ENCODE measurements at regions not wholly inside any gene's neighbourhood (a gene's known extent, or its start where the extent isn't known, plus 50 kb on each side); places are given as distances from the start of the nearest gene placed in this dataset.
"Not testable (repeated sequence)": the region's sequence is repeated elsewhere in the genome, so short reads cannot be mapped to it uniquely, and the experiment has no call there.

- WGBS, 2 donors = 94 to 100% methylated on average over 1 of the region's 1 CpG
- ATAC-seq = no peak
- intact Hi-C loops (cut with DNase I) = no loop called here
- peaks cover 15 to 24% (median 19%) of the 10 kb centered on the region in 3 donors for H3K4me1 ChIP-seq
- no peak for FAIRE-seq
- H3K27me3 ChIP-seq = no peaks in the 10 kb centered on the region
- DNase-seq = no peak
- no peak overlapping the region for H3K27ac ChIP-seq
- H3K36me3 ChIP-seq = no peaks in the 10 kb centered on the region
- H3K9me3 ChIP-seq = no peaks in the 10 kb centered on the region
- no peak overlapping the region for H3K4me3 ChIP-seq
- TF ChIP-seq, protein P1, sequence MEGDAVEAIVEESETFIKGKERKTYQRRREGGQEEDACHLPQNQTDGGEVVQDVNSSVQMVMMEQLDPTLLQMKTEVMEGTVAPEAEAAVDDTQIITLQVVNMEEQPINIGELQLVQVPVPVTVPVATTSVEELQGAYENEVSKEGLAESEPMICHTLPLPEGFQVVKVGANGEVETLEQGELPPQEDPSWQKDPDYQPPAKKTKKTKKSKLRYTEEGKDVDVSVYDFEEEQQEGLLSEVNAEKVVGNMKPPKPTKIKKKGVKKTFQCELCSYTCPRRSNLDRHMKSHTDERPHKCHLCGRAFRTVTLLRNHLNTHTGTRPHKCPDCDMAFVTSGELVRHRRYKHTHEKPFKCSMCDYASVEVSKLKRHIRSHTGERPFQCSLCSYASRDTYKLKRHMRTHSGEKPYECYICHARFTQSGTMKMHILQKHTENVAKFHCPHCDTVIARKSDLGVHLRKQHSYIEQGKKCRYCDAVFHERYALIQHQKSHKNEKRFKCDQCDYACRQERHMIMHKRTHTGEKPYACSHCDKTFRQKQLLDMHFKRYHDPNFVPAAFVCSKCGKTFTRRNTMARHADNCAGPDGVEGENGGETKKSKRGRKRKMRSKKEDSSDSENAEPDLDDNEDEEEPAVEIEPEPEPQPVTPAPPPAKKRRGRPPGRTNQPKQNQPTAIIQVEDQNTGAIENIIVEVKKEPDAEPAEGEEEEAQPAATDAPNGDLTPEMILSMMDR (IDR thresholded peaks at IDR 0.05) = no peak
Measured at GRCh38 chr12:92058664-92059063, 87.0 kb downstream of the BTG1 start.

DNA sequence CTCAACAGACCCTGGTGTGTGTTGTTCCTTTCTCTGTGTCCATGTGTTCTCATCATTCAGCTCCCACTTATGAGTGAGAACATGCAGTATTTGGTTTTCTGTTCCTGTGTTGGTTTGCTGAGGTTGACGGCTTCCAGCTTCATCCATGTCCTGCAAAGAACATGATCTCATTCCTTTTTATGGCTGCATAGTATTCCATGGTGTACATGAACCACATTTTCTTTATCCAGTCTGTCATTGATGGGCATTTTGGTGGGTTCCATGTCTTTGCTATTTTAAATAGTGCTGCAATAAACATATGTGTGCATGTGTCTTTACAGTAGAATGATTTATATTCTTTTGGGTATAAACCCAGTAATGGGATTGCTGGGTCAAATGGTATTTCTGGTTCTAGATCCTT lies 88.9 kb downstream of the BTG1 start:
- FAIRE-seq; H3K9me3 ChIP-seq; H3K27me3 ChIP-seq; H3K4me3 ChIP-seq; intact Hi-C loops (cut with DNase I); DNase-seq; ATAC-seq; H3K36me3 ChIP-seq; H3K27ac ChIP-seq: not testable (repeated sequence)
- H3K4me1 ChIP-seq = peaks cover 0 to 13% (median 5%) of the 10 kb centered on the region in 3 donors
- whole genome bisulfite sequencing, 2 donors = 93 to 100% methylated on average over 1 of the region's 1 CpG

DNA sequence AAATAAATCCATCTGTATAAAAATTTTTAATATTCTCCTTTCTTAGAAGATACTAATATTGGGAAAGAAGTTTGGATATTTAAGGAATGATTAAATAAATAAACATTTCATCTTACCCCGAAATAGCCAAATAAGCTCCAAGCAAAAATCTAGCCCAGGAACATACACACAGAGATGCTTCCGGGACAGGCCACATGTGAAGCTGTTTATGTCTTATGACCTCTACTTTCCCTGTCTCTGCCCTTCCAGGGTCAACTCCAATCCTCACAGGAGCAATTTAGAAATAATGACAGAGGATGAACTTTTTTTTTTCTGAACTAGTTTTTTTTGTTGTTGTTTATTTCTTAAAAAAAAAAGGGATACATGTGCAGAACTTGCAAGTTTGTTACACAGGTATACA lies 89.4 kb downstream of the BTG1 start:
- H3K27ac ChIP-seq = no peak overlapping the region
- 69 to 84% methylated on average over 2 of the region's 2 CpGs for WGBS, 2 donors
- no peak for FAIRE-seq
- no peak for ATAC-seq
- TF ChIP-seq, protein P1 (IDR thresholded peaks at IDR 0.05) = no peak
- no peaks in the 10 kb centered on the region for H3K9me3 ChIP-seq
- DNase-seq = no peak
- H3K27me3 ChIP-seq = no peaks in the 10 kb centered on the region
- peaks cover 0 to 12% (median 5%) of the 10 kb centered on the region in 3 donors for H3K4me1 ChIP-seq
- H3K36me3 ChIP-seq = no peaks in the 10 kb centered on the region
- no peak overlapping the region for H3K4me3 ChIP-seq
- intact Hi-C loops (cut with DNase I) = no loop called here

- WGBS, 2 donors = 26 to 38% methylated on average over 4 of the region's 4 CpGs
- TF ChIP-seq, protein P1 (IDR thresholded peaks at IDR 0.05) = no peak
- peak in 3 of 6 donors; percentile 23 to 53 (median 23) for DNase-seq
- Histone ChIP-seq H3K36me3 (no peaks in the 10 kb centered on the region), H3K9me3 (no peaks in the 10 kb centered on the region), H3K27me3 (no peaks in the 10 kb centered on the region), H3K4me3 (no peak overlapping the region), H3K4me1 (peaks cover 0 to 8% (median 5%) of the 10 kb centered on the region in 3 donors), H3K27ac (no peak overlapping the region)
- peak; percentile 39 for FAIRE-seq
- intact Hi-C loops (cut with DNase I) = no loop called here
- peak; percentile 85 to 97 (median 90) for ATAC-seq
Measured at GRCh38 chr12:92055877-92056276, 89.8 kb downstream of the BTG1 start.

DNA sequence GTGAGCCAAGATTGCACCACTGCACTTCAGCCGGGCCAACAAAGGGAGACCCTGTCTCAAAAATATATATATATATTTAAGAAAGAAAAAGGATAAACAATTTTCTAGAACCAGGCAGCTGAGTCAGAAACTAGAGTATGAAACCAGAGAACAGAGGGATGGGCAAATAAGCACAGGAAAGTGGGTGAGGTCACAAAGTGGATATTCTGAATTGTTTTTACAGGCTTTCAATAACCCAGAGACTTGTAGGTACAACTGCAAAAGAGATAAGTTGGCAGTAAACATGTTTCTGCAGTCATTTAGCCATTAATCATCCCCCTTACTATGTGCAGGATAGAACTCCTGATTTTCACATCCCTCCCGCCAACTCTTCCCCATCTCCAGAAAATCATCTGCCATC lies 94.2 kb downstream of the BTG1 start:
- TF ChIP-seq, protein P1 (IDR thresholded peaks at IDR 0.05) = no peak
- Histone ChIP-seq H3K27me3 (no peaks in the 10 kb centered on the region), H3K4me1 (peaks cover 0 to 7% (median 5%) of the 10 kb centered on the region in 3 donors), H3K9me3 (no peaks in the 10 kb centered on the region), H3K4me3 (no peak overlapping the region), H3K27ac (no peak overlapping the region), H3K36me3 (no peaks in the 10 kb centered on the region)
- intact Hi-C loops (cut with DNase I) = no loop called here
- FAIRE-seq = no peak
- no peak for DNase-seq
- ATAC-seq = no peak
- 94% methylated on average over 2 of the region's 2 CpGs for WGBS, 2 donors

All from pancreas (tissue), 10 donors.